Left cardiac atrium (tissue), 4 donors: ENCODE measurements at regions not wholly inside any gene's neighbourhood (a gene's known extent, or its start where the extent isn't known, plus 50 kb on each side); places are given as distances from the start of the nearest gene placed in this dataset.
"Not testable (repeated sequence)": the region's sequence is repeated elsewhere in the genome, so short reads cannot be mapped to it uniquely, and the experiment has no call there.

Source experiments
- ATAC-seq, 2 donors: fragments of 200-7000 bp; cut with Tn5 transposase; one replicate each; pipeline ENCODE4 v1.9.1; 2020; ENCODE audit warnings: mild to moderate bottlenecking in 2 of 2, moderate library complexity in 2 of 2
- DNase-seq: peaks from one replicate; pipeline ENCODE4 v3.0.0-alpha.2; 2020
- intact Hi-C, 2 donors: fragments of 100-400 bp; cut with DNase I; formaldehyde crosslinking; loops; one replicate each; pipeline versions ENCODE4 v1.14.1 to v1.15.1; 2022 to 2023
- donor health status: DM: no; HTN: yes; CAD: no.
- donor health status: DM: no; HTN: yes; CAD: no; lungs with severe emphysema.
- donor health status: DM: yes; HTN: yes; CAD: no.
- donor health status: Dilated cardiomyopathy.

GRCh38 chrX:122363112-122363795, 820.8 kb upstream of the GRIA3 start:
- DNase-seq, result no peak
- ATAC-seq, result no peak
- intact Hi-C loops, result no loop called here

- intact Hi-C loops, ATAC-seq, DNase-seq: not testable (repeated sequence)
Observed at GRCh38 chrX:122375533-122375932, 808.5 kb upstream of the GRIA3 start.

GRCh38 chrX:122389005-122389404, 795.1 kb upstream of the GRIA3 start:
- intact Hi-C loops, result no loop called here
- DNase-seq, result no peak
- no peak for ATAC-seq

- intact Hi-C loops, result no loop called here
- no peak for DNase-seq
- ATAC-seq, result no peak
Observed at GRCh38 chrX:122418758-122419157, 765.3 kb upstream of the GRIA3 start.

GRCh38 chrX:122421434-122422121, 762.5 kb upstream of the GRIA3 start:
- intact Hi-C loops, result no loop called here
- ATAC-seq (peak in 1 of 2 donors; percentile 79), DNase-seq (no peak)

- ATAC-seq, result no peak
- intact Hi-C loops, result no loop called here
Observed at GRCh38 chrX:122422547-122422946, 761.5 kb upstream of the GRIA3 start.

GRCh38 chrX:122434942-122435341, 749.1 kb upstream of the GRIA3 start:
- ATAC-seq, result no peak
- intact Hi-C loops, result no loop called here
- DNase-seq, result no peak

More at GRCh38 chrX:122422547-122422946, 761.5 kb upstream of the GRIA3 start:
- DNase-seq, result no peak

GRCh38 chrX:122439831-122440230, 744.2 kb upstream of the GRIA3 start:
- intact Hi-C loops, result no loop called here
- no peak for ATAC-seq

GRCh38 chrX:122440832-122441231, 743.2 kb upstream of the GRIA3 start:
- intact Hi-C loops, result no loop called here
- ATAC-seq (no peak), DNase-seq (no peak)

More at GRCh38 chrX:122439831-122440230, 744.2 kb upstream of the GRIA3 start:
- DNase-seq, result no peak

- DNase-seq (no peak), ATAC-seq (no peak)
- intact Hi-C loops, result no loop called here
Observed at GRCh38 chrX:122441451-122441850, 742.6 kb upstream of the GRIA3 start.

- no peak for ATAC-seq
- DNase-seq, result no peak
- intact Hi-C loops, result no loop called here
Observed at GRCh38 chrX:122445466-122445865, 738.6 kb upstream of the GRIA3 start.

GRCh38 chrX:122464341-122464740, 719.7 kb upstream of the GRIA3 start:
- DNase-seq, result no peak
- no peak for ATAC-seq
- intact Hi-C loops, result no loop called here

- DNase-seq (no peak), ATAC-seq (no peak)
- intact Hi-C loops, result no loop called here
Observed at GRCh38 chrX:122475306-122475705, 708.8 kb upstream of the GRIA3 start.

- DNase-seq, result no peak
- ATAC-seq, result no peak
- intact Hi-C loops, result no loop called here
Observed at GRCh38 chrX:122500556-122500955, 683.5 kb upstream of the GRIA3 start.

GRCh38 chrX:122501652-122502051, 682.4 kb upstream of the GRIA3 start:
- DNase-seq (no peak), ATAC-seq (no peak)
- intact Hi-C loops, result no loop called here

- intact Hi-C loops, result no loop called here
- no peak for DNase-seq
- no peak for ATAC-seq
Observed at GRCh38 chrX:122504026-122504425, 680.1 kb upstream of the GRIA3 start.

GRCh38 chrX:122512561-122513072, 671.5 kb upstream of the GRIA3 start:
- intact Hi-C loops, result no loop called here
- DNase-seq, result no peak

GRCh38 chrX:122517786-122518185, 666.3 kb upstream of the GRIA3 start:
- no peak for ATAC-seq
- intact Hi-C loops, result no loop called here

More at GRCh38 chrX:122512561-122513072, 671.5 kb upstream of the GRIA3 start:
- no peak for ATAC-seq

GRCh38 chrX:122545778-122546177, 638.3 kb upstream of the GRIA3 start:
- no peak for ATAC-seq
- intact Hi-C loops, result no loop called here
- DNase-seq, result no peak

More at GRCh38 chrX:122517786-122518185, 666.3 kb upstream of the GRIA3 start:
- DNase-seq, result no peak

GRCh38 chrX:122546269-122546668, 637.8 kb upstream of the GRIA3 start:
- DNase-seq (no peak), ATAC-seq (peak in 1 of 2 donors; percentile 78)
- intact Hi-C loops, result no loop called here
